Ectodermal cell (in vitro differentiated cells): ENCODE measurements at regions not wholly inside any gene's neighbourhood (a gene's known extent, or its start where the extent isn't known, plus 50 kb on each side); places are given as distances from the start of the nearest gene placed in this dataset.
"Not testable (repeated sequence)": the region's sequence is repeated elsewhere in the genome, so short reads cannot be mapped to it uniquely, and the experiment has no call there.

Experiments
- H3K27ac ChIP-seq: 2 replicates; pipeline ENCODE4 v1.7.0; 2013; ENCODE audit warnings: mild to moderate bottlenecking, low read depth, low read length; ENCODE audit not compliant: insufficient read depth, poor library complexity, severe bottlenecking
- H3K27me3 ChIP-seq: 2 replicates; pipeline ENCODE4 v1.7.0; 2013; ENCODE audit warnings: mild to moderate bottlenecking, low read length; ENCODE audit not compliant: insufficient read depth, control insufficient read depth, poor library complexity, severe bottlenecking
- H3K36me3 ChIP-seq: one replicate; pipeline ENCODE4 v1.7.0; 2013; ENCODE audit warnings: low read length; ENCODE audit not compliant: control insufficient read depth, insufficient read depth
- H3K4me1 ChIP-seq: one replicate; pipeline ENCODE4 v1.7.0; 2013; ENCODE audit warnings: low read length; ENCODE audit not compliant: control insufficient read depth, insufficient read depth
- H3K4me3 ChIP-seq: 2 replicates; pipeline ENCODE4 v1.7.0; 2013; ENCODE audit warnings: low read depth, low read length, control low read depth; ENCODE audit not compliant: insufficient read depth
- H3K9me3 ChIP-seq: 2 replicates; pipeline ENCODE4 v1.7.0; 2013; ENCODE audit warnings: mild to moderate bottlenecking, low read length, moderate library complexity; ENCODE audit not compliant: control insufficient read depth
- WGBS, 2 experiments: methylation state at CpG; one replicate each; pipeline ENCODE4 v1.1.7; 2013; ENCODE audit warnings: missing lambda C conversion rate in 2 of 2; 5-methylcytosine and 5-hydroxymethylcytosine counted together

DNA sequence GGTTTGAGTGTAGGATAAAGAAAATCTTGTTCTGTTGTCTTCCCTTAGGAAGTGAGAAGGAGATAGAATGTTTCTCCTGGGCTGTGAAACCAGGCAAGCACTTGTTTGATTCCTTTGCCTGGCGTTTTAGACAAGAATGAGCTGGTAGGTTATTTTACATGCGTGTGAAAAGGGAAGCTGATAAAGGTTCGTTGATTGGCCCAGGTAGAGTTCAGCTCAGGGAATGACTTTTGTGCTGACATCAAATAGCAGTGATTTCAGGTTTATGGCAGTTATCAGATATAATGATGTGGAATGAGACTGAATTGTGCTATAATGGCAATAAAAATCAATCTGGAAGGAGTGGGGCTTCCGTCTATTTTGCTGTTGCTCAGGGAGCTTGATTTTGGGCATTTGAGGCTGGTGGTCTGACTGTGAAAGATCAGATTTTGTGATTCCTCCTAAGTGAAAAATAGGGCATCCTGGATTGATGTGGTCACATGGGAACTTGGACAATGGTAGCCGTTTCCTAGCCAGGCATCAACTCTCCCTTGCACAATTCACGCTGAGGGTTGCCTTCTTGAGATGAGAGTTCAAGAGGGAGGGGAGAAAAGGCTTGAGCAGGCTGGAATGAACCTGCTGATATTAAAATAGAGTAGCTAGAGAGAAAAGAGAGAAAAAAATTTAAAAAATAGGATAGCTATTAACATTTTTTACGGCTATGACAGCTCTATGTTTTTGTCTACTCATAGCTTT, 388.9 kb downstream of the EDEM1 start:
- Histone ChIP-seq H3K4me3 (no peak overlapping the region), H3K36me3 (no peaks in the 10 kb centered on the region), H3K9me3 (no peaks in the 10 kb centered on the region), H3K4me1 (no peaks in the 10 kb centered on the region), H3K27ac (no peak overlapping the region), H3K27me3 (no peaks in the 10 kb centered on the region)
- 90 to 93% methylated on average over 6 of the region's 7 CpGs for WGBS, 2 experiments

DNA sequence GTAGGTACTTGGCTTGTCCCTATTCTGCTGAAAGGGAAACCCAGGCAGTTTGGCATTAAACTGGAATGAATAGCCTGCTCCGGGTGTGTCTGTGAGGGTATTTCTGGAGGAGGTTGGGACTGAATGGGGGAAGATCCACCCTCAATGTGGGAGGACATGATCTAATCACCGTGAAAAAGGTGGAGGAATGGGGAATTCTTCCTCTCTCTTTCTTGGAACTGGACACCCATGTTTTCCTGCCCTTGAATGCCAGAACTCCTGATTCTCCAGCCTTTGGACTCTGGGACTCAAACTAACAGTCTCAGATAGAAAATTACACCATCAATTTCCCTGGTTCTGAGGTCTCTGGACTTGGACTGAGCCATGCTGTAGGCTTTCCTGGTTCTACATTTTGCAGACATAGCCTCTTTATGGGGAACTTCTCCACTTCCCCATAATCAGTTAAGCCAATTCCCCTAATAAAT, 391.7 kb downstream of the EDEM1 start:
- Histone ChIP-seq H3K9me3 (no peaks in the 10 kb centered on the region), H3K4me1 (no peaks in the 10 kb centered on the region), H3K4me3 (no peak overlapping the region), H3K27me3 (no peaks in the 10 kb centered on the region), H3K27ac (no peak overlapping the region), H3K36me3 (no peaks in the 10 kb centered on the region)
- 95 to 97% methylated on average over 2 of the region's 2 CpGs for WGBS, 2 experiments

DNA sequence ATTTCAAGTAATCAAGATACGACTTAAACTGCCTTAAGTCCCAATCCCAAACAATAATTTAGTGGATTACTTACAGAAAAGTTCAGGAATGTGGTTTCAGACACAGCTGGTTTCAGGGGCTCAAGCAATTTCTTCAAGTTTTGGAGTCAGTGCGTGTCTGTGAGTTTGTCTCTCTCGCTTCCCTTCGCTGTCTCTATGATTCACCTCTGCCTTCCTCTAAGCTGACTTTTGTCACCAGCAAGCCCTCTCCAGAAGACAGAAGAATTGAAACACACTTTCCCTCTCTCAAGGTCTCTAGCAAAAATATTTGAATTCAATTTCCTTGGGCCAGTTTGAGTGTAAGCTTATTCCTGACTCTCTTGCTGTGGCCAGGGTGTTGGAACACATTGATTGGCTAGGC, 392.4 kb downstream of the EDEM1 start:
- Histone ChIP-seq H3K9me3 (no peaks in the 10 kb centered on the region), H3K27ac (no peak overlapping the region), H3K36me3 (no peaks in the 10 kb centered on the region), H3K4me1 (no peaks in the 10 kb centered on the region), H3K27me3 (no peaks in the 10 kb centered on the region), H3K4me3 (no peak overlapping the region)
- WGBS, 2 experiments = 97% methylated on average over 4 of the region's 4 CpGs

DNA sequence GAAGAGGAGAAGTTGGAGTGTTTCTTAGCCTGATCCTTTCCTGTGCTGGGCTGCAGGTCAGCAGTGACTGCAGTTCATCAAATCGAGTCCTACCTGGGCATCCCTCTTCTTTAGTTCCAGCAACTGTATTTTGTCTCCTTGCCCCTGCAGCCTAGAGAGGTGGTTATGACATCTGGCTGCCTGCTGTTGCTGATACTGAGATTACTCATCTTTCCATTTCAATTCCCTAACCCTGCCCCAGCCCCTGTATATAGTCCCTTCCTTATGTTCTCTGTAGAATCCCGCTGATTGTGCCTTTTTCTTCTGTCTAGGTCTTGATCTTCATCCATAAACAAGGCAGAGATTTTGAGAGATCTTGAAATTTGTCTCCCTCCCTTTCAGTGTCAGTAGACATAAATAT, 393.3 kb downstream of the EDEM1 start:
- Histone ChIP-seq H3K36me3 (no peaks in the 10 kb centered on the region), H3K4me3 (no peak overlapping the region), H3K27ac (no peak overlapping the region), H3K27me3 (no peaks in the 10 kb centered on the region), H3K4me1 (no peaks in the 10 kb centered on the region), H3K9me3 (no peaks in the 10 kb centered on the region)
- 90 to 94% methylated on average over 2 of the region's 2 CpGs for WGBS, 2 experiments

DNA sequence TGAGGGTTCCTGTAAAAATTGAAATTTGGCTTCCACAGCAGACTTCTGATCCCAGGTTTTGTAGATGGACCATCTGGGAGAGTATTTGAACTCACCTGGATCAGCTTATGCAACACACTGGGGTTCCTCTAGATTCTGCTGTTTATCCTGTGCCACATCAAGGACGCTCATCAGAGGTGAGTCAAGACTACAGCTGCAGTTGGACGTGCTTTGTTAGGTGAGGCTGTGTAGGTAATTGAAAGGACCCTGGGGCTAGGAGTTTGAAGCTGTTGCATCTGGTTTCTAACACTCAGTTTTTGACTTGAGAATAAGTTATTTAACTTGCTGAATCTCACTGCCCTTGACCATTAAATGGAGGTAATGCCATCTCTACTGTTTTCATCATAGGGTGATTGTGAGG, 394.2 kb downstream of the EDEM1 start:
- no peaks in the 10 kb centered on the region for H3K9me3 ChIP-seq
- 90 to 94% methylated on average over 2 of the region's 2 CpGs for WGBS, 2 experiments
- no peaks in the 10 kb centered on the region for H3K4me1 ChIP-seq
- H3K36me3 ChIP-seq = no peaks in the 10 kb centered on the region
- H3K27me3 ChIP-seq = no peaks in the 10 kb centered on the region
- H3K4me3 ChIP-seq = no peak overlapping the region
- H3K27ac ChIP-seq = no peak overlapping the region

DNA sequence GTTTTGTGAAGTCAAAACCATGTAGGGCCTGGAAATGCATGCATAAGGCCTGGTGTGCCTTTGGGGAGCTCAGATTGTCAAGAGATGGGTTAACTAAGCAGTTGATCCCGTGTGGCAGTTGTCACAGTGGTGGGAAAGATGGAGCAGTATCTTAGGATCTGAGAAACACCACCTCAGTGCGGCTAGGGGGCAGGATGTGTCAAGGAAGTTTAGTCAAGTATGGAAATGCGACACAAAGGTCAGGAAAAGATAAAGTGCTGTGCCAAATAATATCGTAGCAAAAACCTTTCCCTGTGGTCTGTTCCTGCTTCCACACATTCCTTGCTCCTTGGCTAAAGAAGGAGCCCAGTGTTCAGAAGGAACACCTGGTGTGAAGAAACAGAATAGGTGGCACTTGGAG, 396.4 kb downstream of the EDEM1 start:
- H3K27ac ChIP-seq = no peak overlapping the region
- 84 to 87% methylated on average over 4 of the region's 4 CpGs for WGBS, 2 experiments
- H3K27me3 ChIP-seq = no peaks in the 10 kb centered on the region
- H3K36me3 ChIP-seq = no peaks in the 10 kb centered on the region
- no peaks in the 10 kb centered on the region for H3K9me3 ChIP-seq
- no peak overlapping the region for H3K4me3 ChIP-seq
- H3K4me1 ChIP-seq = no peaks in the 10 kb centered on the region

DNA sequence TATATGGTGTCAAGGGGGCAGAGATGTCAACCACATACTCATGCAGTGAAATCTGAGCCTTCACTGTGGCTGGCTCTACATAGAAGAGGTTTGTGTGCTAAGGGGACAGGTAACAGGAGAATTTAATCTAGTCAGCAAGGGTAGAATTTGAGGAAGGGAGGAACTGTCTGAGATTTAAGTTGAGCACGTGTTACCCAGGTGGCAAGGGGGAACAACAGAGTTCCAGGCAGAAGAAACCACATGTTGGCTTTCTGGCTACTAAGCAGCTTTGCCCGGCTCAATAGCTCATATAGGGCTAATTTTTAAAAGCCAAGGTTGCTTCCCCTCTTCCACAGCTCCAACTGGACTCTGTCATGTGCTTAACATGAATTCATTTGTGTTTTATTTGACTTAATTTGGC, 397.6 kb downstream of the EDEM1 start:
- no peaks in the 10 kb centered on the region for H3K36me3 ChIP-seq

DNA sequence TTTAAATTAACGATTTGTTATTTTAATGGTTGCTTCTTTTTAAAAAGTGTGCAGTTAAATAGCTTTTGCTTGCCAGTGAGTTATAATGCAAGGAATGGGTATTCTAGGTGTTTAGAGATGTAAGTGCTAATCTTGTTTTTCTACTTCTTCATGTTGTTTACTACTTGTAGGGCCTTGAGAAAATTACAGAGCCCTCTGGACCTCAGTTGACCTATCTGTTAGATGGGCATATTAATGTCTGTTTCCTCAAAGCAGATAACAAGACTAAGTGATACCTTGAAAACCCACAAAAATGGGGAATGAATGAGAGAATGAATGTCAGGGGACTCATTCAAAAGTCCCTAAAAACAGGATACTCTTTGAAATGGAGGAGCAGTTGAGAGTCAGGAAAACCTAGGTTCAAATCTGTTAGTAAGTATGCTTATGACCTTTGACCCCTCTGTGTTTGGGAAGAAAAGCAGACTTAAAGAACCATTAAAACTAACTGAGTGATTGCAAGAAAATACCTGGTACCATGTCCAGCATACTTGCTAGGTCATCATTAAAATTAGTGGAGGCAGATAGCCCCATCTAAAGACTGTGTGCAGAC, 419.5 kb downstream of the EDEM1 start:
- H3K27me3 ChIP-seq = no peaks in the 10 kb centered on the region
- H3K27ac ChIP-seq = no peak overlapping the region
- H3K9me3 ChIP-seq = no peaks in the 10 kb centered on the region
- H3K4me3 ChIP-seq = no peak overlapping the region
- no peaks in the 10 kb centered on the region for H3K36me3 ChIP-seq
- WGBS, 2 experiments = 83 to 95% methylated on average over 1 of the region's 1 CpG
- no peaks in the 10 kb centered on the region for H3K4me1 ChIP-seq

More for the DNA sequence above, 397.6 kb downstream of the EDEM1 start:
- Histone ChIP-seq H3K4me1 (no peaks in the 10 kb centered on the region), H3K27ac (no peak overlapping the region), H3K4me3 (no peak overlapping the region), H3K9me3 (no peaks in the 10 kb centered on the region), H3K27me3 (no peaks in the 10 kb centered on the region)
- 89 to 95% methylated on average over 2 of the region's 2 CpGs for WGBS, 2 experiments

DNA sequence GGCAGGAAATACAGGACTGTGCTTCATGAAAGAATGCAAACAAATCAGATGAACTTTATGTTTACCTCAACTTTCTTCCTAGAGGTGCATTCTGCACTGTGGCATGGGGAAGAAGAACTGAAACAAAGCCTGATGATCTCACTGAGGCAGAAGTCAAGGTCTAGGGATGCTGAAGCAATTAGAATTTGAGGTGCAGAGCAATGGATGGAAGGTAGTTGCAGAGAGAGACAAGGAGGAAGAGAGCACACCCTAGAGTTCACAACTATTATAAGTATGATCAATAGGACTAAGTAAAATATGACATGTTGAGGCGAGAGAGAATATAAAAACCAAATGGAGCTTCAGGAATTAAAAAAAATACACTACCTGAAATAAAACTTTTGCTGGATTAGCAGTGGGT, 420.1 kb downstream of the EDEM1 start:
- no peaks in the 10 kb centered on the region for H3K4me1 ChIP-seq
- WGBS, 2 experiments = 80% methylated on average over 1 of the region's 1 CpG; no CpG with 5 or more reads in 1 of the 2 experiments
- H3K9me3 ChIP-seq = no peaks in the 10 kb centered on the region
- no peaks in the 10 kb centered on the region for H3K27me3 ChIP-seq
- H3K36me3 ChIP-seq = no peaks in the 10 kb centered on the region
- no peak overlapping the region for H3K4me3 ChIP-seq
- no peak overlapping the region for H3K27ac ChIP-seq

DNA sequence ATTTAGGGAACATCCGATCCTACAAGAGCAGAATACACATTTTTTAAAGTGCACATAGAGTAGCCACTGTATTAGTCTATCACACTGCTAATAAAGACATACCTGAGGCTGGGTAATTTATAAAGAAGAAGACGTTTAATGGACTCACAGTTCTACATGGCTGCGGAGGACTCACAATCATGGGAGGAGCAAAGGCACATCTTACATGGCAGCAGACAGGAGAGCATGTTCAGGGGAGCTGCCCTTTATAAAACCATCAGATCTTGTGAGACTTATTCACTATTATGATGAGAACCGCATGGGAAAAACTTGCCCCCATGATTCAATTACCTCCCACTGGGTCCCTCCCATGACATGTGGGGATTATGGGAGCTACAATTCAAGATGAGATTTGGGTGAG, 421.5 kb downstream of the EDEM1 start:
- H3K4me3 ChIP-seq = not testable (repeated sequence)
- WGBS, 2 experiments = 83 to 94% methylated on average over 4 of the region's 4 CpGs

More for the DNA sequence above, 421.5 kb downstream of the EDEM1 start:
- H3K27me3 ChIP-seq, H3K4me1 ChIP-seq, H3K36me3 ChIP-seq, H3K27ac ChIP-seq, H3K9me3 ChIP-seq: not testable (repeated sequence)
